ENCODE measurements at regions not wholly inside any gene's neighbourhood (a gene's known extent, or its start where the extent isn't known, plus 50 kb on each side); places are given as distances from the start of the nearest gene placed in this dataset.

GRCh38 chr4:152223600-152223999, 312.3 kb downstream of the FBXW7 start:
- TF ChIP-seq CTCF (IDR thresholded peaks at IDR 0.05; ENCODE audit: low read depth, low read length, poor library complexity, severe bottlenecking) (no peak), EZH2phosphoT487 (IDR thresholded peaks at IDR 0.05; ENCODE audit: borderline replicate concordance, low read length) (no peak)

Measured in DOHH2 (cell line).